ENCODE measurements at regions not wholly inside any gene's neighbourhood (a gene's known extent, or its start where the extent isn't known, plus 50 kb on each side); places are given as distances from the start of the nearest gene placed in this dataset.
A peak's percentile ranks its signal among the peaks of the same experiment; 100 is the strongest.
"Not testable (repeated sequence)": the region's sequence is repeated elsewhere in the genome, so short reads cannot be mapped to it uniquely, and the experiment has no call there.

- DNase-seq: not testable (repeated sequence)
Measured at GRCh38 chr9:6103911-6104310, 88.5 kb upstream of the RANBP6 start.

DNA sequence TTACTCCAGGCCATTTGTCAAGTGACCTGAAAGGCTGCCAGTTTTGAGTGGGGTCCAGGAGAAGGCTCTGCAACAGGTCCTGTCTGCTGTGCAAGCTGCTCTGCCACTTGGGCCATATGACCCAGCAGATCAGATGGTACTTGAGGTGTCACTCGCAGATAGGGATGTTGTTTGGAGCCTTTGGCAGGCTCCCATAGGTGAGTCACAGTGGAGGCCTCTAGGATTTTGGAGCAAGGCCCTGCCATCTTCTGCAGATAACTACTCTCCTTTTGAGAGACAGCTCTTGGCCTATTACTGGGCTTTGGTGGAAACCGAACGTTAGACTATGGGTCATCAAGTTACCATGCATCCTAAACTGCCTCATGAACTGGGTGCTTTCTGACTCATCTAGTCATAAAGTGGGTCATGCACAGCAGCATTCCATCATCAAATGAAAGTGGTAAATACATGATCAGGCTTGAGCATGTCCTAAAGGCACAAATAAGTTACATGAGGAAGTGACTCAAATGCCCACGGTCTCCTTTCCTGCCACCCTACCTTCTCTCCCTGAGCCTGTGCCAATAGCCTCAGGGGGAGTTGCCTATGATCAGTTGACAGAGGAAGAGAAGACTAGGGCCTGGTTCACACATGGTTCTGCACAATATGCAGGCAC lies 87.0 kb upstream of the RANBP6 start:
- DNase-seq: not testable (repeated sequence)

GRCh38 chr9:6101725-6102124 lies 86.3 kb upstream of the RANBP6 start:
- DNase-seq: not testable (repeated sequence)

- DNase-seq: not testable (repeated sequence)
Measured at GRCh38 chr9:6099346-6099745, 83.9 kb upstream of the RANBP6 start.

DNA sequence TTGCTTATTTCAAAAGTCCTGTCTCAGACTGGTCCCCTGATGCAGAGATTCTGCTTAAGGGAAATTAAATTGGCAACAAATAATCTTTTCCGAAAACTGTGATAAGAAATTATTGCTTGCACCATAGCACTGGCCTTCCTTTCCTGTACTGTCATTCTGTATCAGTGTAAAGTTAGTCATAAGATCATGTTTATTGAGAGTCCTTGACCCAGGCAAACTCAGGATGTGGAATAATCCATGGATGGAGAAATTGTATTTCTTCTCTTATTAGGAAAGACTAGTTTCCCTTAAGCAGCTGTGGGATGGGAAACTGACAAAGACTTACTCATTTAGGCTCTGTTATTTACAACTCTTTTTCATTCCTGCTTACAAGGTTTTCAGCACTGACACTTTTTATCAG lies 83.0 kb upstream of the RANBP6 start:
- DNase-seq: no peak

DNA sequence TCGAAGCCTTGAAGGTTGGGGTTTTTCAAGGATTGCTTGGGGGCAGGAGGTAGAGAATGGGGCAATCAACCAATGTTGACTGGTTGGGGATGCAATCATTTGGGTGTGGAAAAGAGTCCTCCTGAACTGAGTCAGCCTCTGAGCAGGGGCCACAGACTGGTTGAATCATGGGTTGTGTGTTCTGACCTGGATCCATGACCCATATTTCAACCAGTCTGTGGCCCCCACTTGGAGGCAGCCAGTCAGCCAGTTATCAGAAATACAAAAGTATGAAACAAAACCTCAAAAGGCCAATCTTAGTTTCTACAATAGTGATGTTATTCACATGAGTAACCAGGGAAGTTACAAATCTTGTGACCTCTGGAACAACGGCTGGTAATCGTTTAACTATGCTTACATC lies 81.4 kb upstream of the RANBP6 start:
- no peak for DNase-seq

GRCh38 chr9:6090277-6091210 lies 75.1 kb upstream of the RANBP6 start:
- no peak for DNase-seq

GRCh38 chr9:6089300-6089699 lies 73.9 kb upstream of the RANBP6 start:
- no peak for DNase-seq

- no peak for DNase-seq
Measured at GRCh38 chr9:6086006-6086655, 70.7 kb upstream of the RANBP6 start.

DNA sequence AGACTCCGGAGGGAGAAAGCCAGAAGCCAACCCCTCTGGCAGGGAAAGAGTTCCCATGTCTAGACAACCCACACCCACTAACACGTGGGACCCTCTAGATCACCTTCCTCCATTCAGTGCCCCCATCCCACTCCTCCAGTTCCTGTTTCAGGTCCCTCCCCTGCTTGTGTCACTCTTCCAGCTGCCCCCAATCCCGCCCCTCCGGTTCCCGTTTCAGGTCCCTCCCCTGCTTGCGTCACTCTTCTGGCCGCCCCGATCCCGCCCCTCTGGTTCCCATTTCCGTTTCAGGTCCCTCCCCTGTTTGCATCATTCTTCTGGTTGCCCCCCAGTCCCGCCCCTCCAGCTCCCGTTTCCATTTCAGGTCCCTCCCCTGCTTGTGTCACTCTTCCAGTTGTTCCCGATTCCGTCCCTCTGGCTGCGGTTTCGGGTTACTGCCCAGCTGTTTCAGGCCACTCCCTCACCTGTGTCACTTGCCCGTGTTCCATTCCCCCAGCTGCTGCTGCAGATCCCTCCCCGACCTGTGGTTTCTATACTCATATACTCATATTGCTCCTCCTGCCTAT lies 64.8 kb upstream of the RANBP6 start:
- peak; percentile 95 for DNase-seq

DNA sequence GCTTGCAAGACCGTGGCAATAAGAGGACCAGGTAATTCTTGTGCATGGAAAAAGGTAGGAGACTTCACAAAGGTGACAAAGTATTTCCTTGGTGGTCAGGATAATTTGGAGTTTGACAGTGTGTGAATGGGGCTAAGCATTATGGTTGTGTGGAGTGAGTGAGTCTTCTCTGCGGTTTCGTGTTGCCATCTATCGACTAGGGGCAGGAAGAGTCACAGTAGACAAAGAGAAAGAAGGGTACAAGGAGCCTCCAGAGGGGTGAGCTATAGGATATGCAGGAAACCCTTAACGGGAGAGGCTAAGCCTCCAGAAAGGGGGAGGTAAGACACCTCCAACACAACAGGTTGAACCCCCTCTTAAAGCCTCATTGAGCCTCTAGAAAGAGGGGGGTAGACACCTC lies 64.0 kb upstream of the RANBP6 start:
- DNase-seq: no peak

GRCh38 chr9:6078382-6079105 lies 63.1 kb upstream of the RANBP6 start:
- no peak for DNase-seq

DNA sequence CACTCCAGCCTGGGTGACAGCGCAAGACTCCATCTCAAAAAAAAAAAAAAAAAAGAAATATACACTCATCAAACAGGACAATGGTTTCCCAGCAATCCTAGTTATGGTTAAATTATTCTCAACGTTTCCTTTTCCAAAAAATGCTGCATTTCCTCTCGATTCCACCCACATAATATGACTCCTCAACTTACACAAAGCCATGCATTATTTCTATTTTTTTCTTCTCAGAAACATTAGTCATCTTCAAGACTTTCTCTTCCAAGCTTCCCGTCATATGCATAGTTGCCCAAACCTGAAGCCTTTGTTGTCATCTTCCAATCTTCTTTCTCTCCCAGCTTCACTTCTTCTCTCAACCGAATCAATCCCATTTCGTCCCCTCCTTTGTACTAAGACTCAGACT lies 61.4 kb upstream of the RANBP6 start:
- no peak for DNase-seq

GRCh38 chr9:6073731-6074130 lies 58.3 kb upstream of the RANBP6 start:
- no peak for DNase-seq

GRCh38 chr9:6072865-6073264 lies 57.4 kb upstream of the RANBP6 start:
- DNase-seq: no peak

DNA sequence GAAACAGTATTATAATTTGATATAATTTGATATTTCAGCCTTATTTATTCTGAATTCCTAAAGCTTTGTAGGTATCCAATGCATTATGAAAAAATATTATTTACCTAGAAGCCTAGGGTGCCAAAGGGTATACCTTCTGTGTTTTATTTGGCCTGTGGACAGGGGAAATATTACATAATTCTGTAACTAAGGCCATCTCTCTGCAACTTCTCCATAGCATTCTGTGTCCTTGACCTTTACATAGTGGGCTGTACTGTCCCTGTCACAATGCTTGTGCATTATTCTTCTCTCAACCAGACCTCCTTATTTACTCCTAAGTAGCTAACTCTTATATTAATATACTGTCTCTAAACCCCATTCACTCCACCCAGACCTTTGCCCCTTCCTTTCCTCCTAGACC lies 57.0 kb upstream of the RANBP6 start:
- DNase-seq: no peak

GRCh38 chr9:6068983-6069382 lies 53.6 kb upstream of the RANBP6 start:
- no peak for DNase-seq

GRCh38 chr9:6067426-6067825 lies 52.0 kb upstream of the RANBP6 start:
- DNase-seq: no peak

Measured in NCI-H2227 treated with DMSO at 0.1 percent for 48 hours (cell line).